ENCODE measurements at regions not wholly inside any gene's neighbourhood (a gene's known extent, or its start where the extent isn't known, plus 50 kb on each side); places are given as distances from the start of the nearest gene placed in this dataset.

- no peaks in the 10 kb centered on the region for H3K4me1 ChIP-seq (ENCODE audit: control insufficient read depth in 1 of 2, insufficient read depth in 2 of 2, low read depth in 1 of 2, low read length in 1 of 2)
- no peak overlapping the region for H3K27ac ChIP-seq (ENCODE audit: low read depth in 2 of 2, low read length in 1 of 2)
- H2AFZ ChIP-seq (ENCODE audit: low read depth) = no peak overlapping the region
- H3K9me3 ChIP-seq = no peaks in the 10 kb centered on the region
- no peaks in the 10 kb centered on the region for H3K9me2 ChIP-seq
- no peak overlapping the region for H3K9ac ChIP-seq
- no peak for TF ChIP-seq TAF1 (IDR thresholded peaks at IDR 0.05; ENCODE audit: borderline replicate concordance, low read depth, low read length)
- TF ChIP-seq RXRA (IDR thresholded peaks at IDR 0.05; ENCODE audit: borderline replicate concordance, low read depth) = no peak
- no peak for TF ChIP-seq NRF1 (IDR thresholded peaks at IDR 0.05; ENCODE audit: low read depth, low read length)
- TF ChIP-seq, protein P1, sequence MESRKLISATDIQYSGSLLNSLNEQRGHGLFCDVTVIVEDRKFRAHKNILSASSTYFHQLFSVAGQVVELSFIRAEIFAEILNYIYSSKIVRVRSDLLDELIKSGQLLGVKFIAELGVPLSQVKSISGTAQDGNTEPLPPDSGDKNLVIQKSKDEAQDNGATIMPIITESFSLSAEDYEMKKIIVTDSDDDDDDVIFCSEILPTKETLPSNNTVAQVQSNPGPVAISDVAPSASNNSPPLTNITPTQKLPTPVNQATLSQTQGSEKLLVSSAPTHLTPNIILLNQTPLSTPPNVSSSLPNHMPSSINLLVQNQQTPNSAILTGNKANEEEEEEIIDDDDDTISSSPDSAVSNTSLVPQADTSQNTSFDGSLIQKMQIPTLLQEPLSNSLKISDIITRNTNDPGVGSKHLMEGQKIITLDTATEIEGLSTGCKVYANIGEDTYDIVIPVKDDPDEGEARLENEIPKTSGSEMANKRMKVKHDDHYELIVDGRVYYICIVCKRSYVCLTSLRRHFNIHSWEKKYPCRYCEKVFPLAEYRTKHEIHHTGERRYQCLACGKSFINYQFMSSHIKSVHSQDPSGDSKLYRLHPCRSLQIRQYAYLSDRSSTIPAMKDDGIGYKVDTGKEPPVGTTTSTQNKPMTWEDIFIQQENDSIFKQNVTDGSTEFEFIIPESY (IDR thresholded peaks at IDR 0.05; ENCODE audit: borderline replicate concordance, low read depth) = no peak
- TF ChIP-seq GATA2 (CRISPR knock-in tag; IDR thresholded peaks at IDR 0.05) = no peak
- TF ChIP-seq USF2 (IDR thresholded peaks at IDR 0.05; ENCODE audit: borderline replicate concordance, low read depth, low read length) = no peak
- H3K36me3 ChIP-seq (replicated peaks in 1 of 2; ENCODE audit: control insufficient read depth in 1 of 2, insufficient read depth in 2 of 2, low read length in 1 of 2) = no peaks in the 10 kb centered on the region
- ChIA-PET CTCF (interaction anchor here (1.0 kb wide), 1 partner anchor 484 kb away, joined by 4 read pairs; no protein-coding TSS in a partner anchor), POLR2A (no interaction called here)
- no peaks in the 10 kb centered on the region for H3K79me2 ChIP-seq (ENCODE audit: insufficient read depth)
- H4K20me1 ChIP-seq (ENCODE audit: insufficient read depth) = no peaks in the 10 kb centered on the region
- no peak for DNase-seq
- no peaks in the 10 kb centered on the region for H3K27me3 ChIP-seq (ENCODE audit: insufficient read depth)
- H3K4me2 ChIP-seq = no peak overlapping the region
- no peak overlapping the region for H3K4me3 ChIP-seq (ENCODE audit: low read depth in 2 of 2, low read length in 1 of 2)
- WGBS (ENCODE audit: low lambda C conversion rate) = 82% methylated on average over 2 of the region's 2 CpGs
- no peaks in the 10 kb centered on the region for H3F3A ChIP-seq (replicated peaks; ENCODE audit: insufficient read depth)
Measured at GRCh38 chr4:54487491-54487890, 170.3 kb upstream of the KIT start.

DNA sequence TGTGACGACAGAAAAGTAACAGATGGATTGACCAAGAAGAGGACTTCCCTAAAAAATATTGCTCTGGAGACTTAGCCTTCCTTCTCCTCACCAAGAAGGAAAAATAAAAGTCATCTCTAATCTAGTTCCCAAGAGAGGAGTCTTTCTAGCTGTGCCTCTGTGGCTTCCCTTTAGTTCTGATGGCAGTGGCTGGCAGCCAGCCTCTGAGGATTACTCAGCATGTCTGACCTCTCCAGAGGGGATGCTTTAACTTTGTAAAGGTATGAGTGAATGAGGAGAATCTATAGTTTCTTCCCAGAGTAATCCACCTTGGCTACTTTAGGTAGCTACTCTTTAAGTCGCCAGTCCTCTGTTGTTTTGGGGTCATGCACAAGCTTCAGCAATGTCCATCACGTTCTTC, 163.9 kb upstream of the KIT start:
- Histone ChIP-seq H2AFZ (ENCODE audit: low read depth) (no peak overlapping the region), H3K9me2 (no peaks in the 10 kb centered on the region), H3K36me3 (replicated peaks in 1 of 2; ENCODE audit: control insufficient read depth in 1 of 2, insufficient read depth in 2 of 2, low read length in 1 of 2) (no peaks in the 10 kb centered on the region), H3K4me3 (ENCODE audit: low read depth in 2 of 2, low read length in 1 of 2) (no peak overlapping the region), H3K9ac (no peak overlapping the region), H3K79me2 (ENCODE audit: insufficient read depth) (no peaks in the 10 kb centered on the region), H3K4me1 (ENCODE audit: control insufficient read depth in 1 of 2, insufficient read depth in 2 of 2, low read depth in 1 of 2, low read length in 1 of 2) (peaks cover 0 to 9% of the 10 kb centered on the region in 2 experiments; a peak in 1 of 4 replicates), H4K20me1 (ENCODE audit: insufficient read depth) (no peaks in the 10 kb centered on the region), H3K9me3 (no peaks in the 10 kb centered on the region), H3K27ac (ENCODE audit: low read depth in 2 of 2, low read length in 1 of 2) (no peak overlapping the region), H3K27me3 (ENCODE audit: insufficient read depth) (no peaks in the 10 kb centered on the region), H3K4me2 (no peak overlapping the region), H3F3A (replicated peaks; ENCODE audit: insufficient read depth) (peaks cover under 1% of the 10 kb centered on the region)
- 33% methylated on average over 3 of the region's 3 CpGs for WGBS (ENCODE audit: low lambda C conversion rate)
- ChIA-PET POLR2A (no interaction called here), CTCF (interaction anchor here (1.2 kb wide), 1 partner anchor 12 kb away, joined by 3 read pairs; no protein-coding TSS in a partner anchor)
- DNase-seq = no peak
- TF ChIP-seq CTCF (IDR thresholded peaks at IDR 0.05) = no peak
- TF ChIP-seq RFX5 (IDR thresholded peaks at IDR 0.05; ENCODE audit: low read length) = no peak
- TF ChIP-seq, protein P2, sequence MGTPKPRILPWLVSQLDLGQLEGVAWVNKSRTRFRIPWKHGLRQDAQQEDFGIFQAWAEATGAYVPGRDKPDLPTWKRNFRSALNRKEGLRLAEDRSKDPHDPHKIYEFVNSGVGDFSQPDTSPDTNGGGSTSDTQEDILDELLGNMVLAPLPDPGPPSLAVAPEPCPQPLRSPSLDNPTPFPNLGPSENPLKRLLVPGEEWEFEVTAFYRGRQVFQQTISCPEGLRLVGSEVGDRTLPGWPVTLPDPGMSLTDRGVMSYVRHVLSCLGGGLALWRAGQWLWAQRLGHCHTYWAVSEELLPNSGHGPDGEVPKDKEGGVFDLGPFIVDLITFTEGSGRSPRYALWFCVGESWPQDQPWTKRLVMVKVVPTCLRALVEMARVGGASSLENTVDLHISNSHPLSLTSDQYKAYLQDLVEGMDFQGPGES (IDR thresholded peaks at IDR 0.05; ENCODE audit: low read depth, low read length) = no peak
- TF ChIP-seq FOXM1 (IDR thresholded peaks at IDR 0.05; ENCODE audit: low read depth) = no peak
- TF ChIP-seq CHD2 (IDR thresholded peaks at IDR 0.05; ENCODE audit: low read length, partially characterized antibody) = no peak
- TF ChIP-seq MXI1 (IDR thresholded peaks at IDR 0.05; ENCODE audit: low read depth, low read length) = no peak
- no peak for TF ChIP-seq YY1 (IDR thresholded peaks at IDR 0.05; ENCODE audit: low read depth)
- TF ChIP-seq PBX3 (IDR thresholded peaks at IDR 0.05) = no peak
- no peak for TF ChIP-seq RAD21 (IDR thresholded peaks at IDR 0.05; ENCODE audit: low read length)
- TF ChIP-seq EP300 (IDR thresholded peaks at IDR 0.05; ENCODE audit: borderline replicate concordance in 1 of 2, low read depth in 1 of 2, low read length in 1 of 2) = no peak
- TF ChIP-seq GATA2 (CRISPR knock-in tag; IDR thresholded peaks at IDR 0.05) = no peak
- no peak for TF ChIP-seq FOXJ3 (CRISPR knock-in tag; IDR thresholded peaks at IDR 0.05)
- no peak for TF ChIP-seq SMC3 (IDR thresholded peaks at IDR 0.05; ENCODE audit: low read depth, low read length)
- no peak for TF ChIP-seq EZH2phosphoT487 (IDR thresholded peaks at IDR 0.05; ENCODE audit: borderline replicate concordance, low read depth)
- TF ChIP-seq SIN3A (IDR thresholded peaks at IDR 0.05; ENCODE audit: borderline replicate concordance, low read depth, low read length) = no peak
- TF ChIP-seq, protein P3, sequence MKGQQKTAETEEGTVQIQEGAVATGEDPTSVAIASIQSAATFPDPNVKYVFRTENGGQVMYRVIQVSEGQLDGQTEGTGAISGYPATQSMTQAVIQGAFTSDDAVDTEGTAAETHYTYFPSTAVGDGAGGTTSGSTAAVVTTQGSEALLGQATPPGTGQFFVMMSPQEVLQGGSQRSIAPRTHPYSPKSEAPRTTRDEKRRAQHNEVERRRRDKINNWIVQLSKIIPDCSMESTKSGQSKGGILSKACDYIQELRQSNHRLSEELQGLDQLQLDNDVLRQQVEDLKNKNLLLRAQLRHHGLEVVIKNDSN (IDR thresholded peaks at IDR 0.05; ENCODE audit: borderline replicate concordance, low read depth) = no peak
